Adipose tissue (tissue), 3 donors: ENCODE measurements at regions not wholly inside any gene's neighbourhood (a gene's known extent, or its start where the extent isn't known, plus 50 kb on each side); places are given as distances from the start of the nearest gene placed in this dataset.
"Not testable (repeated sequence)": the region's sequence is repeated elsewhere in the genome, so short reads cannot be mapped to it uniquely, and the experiment has no call there.

Experiments used
- H3K27ac ChIP-seq: one replicate; pipeline ENCODE4 v1.5.1; 2013; ENCODE audit warnings: low read depth, low read length
- WGBS, 3 donors: extraction: QIAGEN DNeasy Blood & Tissue Kit; methylation state at CpG; one replicate each; pipeline ENCODE4 v1.1.7; 2013; 5-methylcytosine and 5-hydroxymethylcytosine counted together
- donor health status: healthy with polysubstance abuse.
- donor health status: Bipolar disorder and iron deficiency.
- donor health status: healthy.

GRCh38 chr17:26936645-26937044 lies 357.3 kb upstream of the WSB1 start:
- WGBS, 3 donors = 73 to 85% (median 77%) methylated on average over 4 of the region's 4 CpGs
- H3K27ac ChIP-seq = not testable (repeated sequence)

GRCh38 chr17:26937750-26938322 lies 356.1 kb upstream of the WSB1 start:
- 25 to 54% (median 41%) methylated on average over 1 of the region's 1 CpG for WGBS, 3 donors
- not testable (repeated sequence) for H3K27ac ChIP-seq

- not testable (repeated sequence) for H3K27ac ChIP-seq
- 73 to 81% (median 80%) methylated on average over 8 of the region's 8 CpGs for WGBS, 3 donors
Observed at GRCh38 chr17:26939755-26940154, 354.2 kb upstream of the WSB1 start.

GRCh38 chr17:26940587-26940986 lies 353.3 kb upstream of the WSB1 start:
- H3K27ac ChIP-seq = not testable (repeated sequence)
- 36 to 42% (median 39%) methylated on average over 2 of the region's 2 CpGs for WGBS, 3 donors

- H3K27ac ChIP-seq = no peak overlapping the region
- WGBS, 3 donors = 28 to 38% (median 31%) methylated on average over 85 to 91 of the region's 91 CpGs
Observed at GRCh38 chr17:26962255-26963162, 331.4 kb upstream of the WSB1 start.

GRCh38 chr17:26963163-26963503 lies 330.8 kb upstream of the WSB1 start:
- WGBS, 3 donors = 35 to 44% (median 40%) methylated on average over 26 of the region's 26 CpGs
- no peak overlapping the region for H3K27ac ChIP-seq

GRCh38 chr17:26965898-26966624 lies 327.9 kb upstream of the WSB1 start:
- 56 to 77% (median 58%) methylated on average over 1 of the region's 1 CpG for WGBS, 3 donors

GRCh38 chr17:26966625-26967179 lies 327.2 kb upstream of the WSB1 start:
- H3K27ac ChIP-seq = not testable (repeated sequence)
- WGBS, 3 donors = 40 to 60% (median 52%) methylated on average over 2 of the region's 2 CpGs

More at GRCh38 chr17:26965898-26966624, 327.9 kb upstream of the WSB1 start:
- H3K27ac ChIP-seq = not testable (repeated sequence)

- not testable (repeated sequence) for H3K27ac ChIP-seq
- WGBS, 3 donors = 87 to 94% (median 93%) methylated on average over 29 to 30 of the region's 30 CpGs
Observed at GRCh38 chr17:26981845-26982425, 312.0 kb upstream of the WSB1 start.

- WGBS, 3 donors = 76 to 81% (median 80%) methylated on average over 3 of the region's 3 CpGs
- H3K27ac ChIP-seq = not testable (repeated sequence)
Observed at GRCh38 chr17:26982563-26982962, 311.4 kb upstream of the WSB1 start.

- not testable (repeated sequence) for H3K27ac ChIP-seq
- WGBS, 3 donors = 50 to 71% (median 60%) methylated on average over 3 of the region's 3 CpGs
Observed at GRCh38 chr17:26987851-26988250, 306.1 kb upstream of the WSB1 start.

- WGBS, 3 donors = 61 to 76% (median 72%) methylated on average over 5 to 6 of the region's 6 CpGs
- H3K27ac ChIP-seq = not testable (repeated sequence)
Observed at GRCh38 chr17:26994648-26995047, 299.3 kb upstream of the WSB1 start.

GRCh38 chr17:26996146-26996916 lies 297.6 kb upstream of the WSB1 start:
- 50 to 69% (median 64%) methylated on average over 7 of the region's 7 CpGs for WGBS, 3 donors
- H3K27ac ChIP-seq = not testable (repeated sequence)

- not testable (repeated sequence) for H3K27ac ChIP-seq
- 59 to 65% (median 62%) methylated on average over 4 of the region's 4 CpGs for WGBS, 3 donors
Observed at GRCh38 chr17:27007734-27008531, 286.0 kb upstream of the WSB1 start.

GRCh38 chr17:27009087-27009486 lies 284.8 kb upstream of the WSB1 start:
- no peak overlapping the region for H3K27ac ChIP-seq
- 78 to 84% (median 80%) methylated on average over 14 of the region's 14 CpGs for WGBS, 3 donors

- not testable (repeated sequence) for H3K27ac ChIP-seq
- WGBS, 3 donors = 32 to 41% (median 40%) methylated on average over 3 of the region's 3 CpGs
Observed at GRCh38 chr17:27010138-27010537, 283.8 kb upstream of the WSB1 start.

GRCh38 chr17:27030552-27030951 lies 263.4 kb upstream of the WSB1 start:
- not testable (repeated sequence) for H3K27ac ChIP-seq
- 52 to 65% (median 57%) methylated on average over 3 of the region's 3 CpGs for WGBS, 3 donors
